ENCODE measurements at regions not wholly inside any gene's neighbourhood (a gene's known extent, or its start where the extent isn't known, plus 50 kb on each side); places are given as distances from the start of the nearest gene placed in this dataset.

GRCh38 chr20:46831633-46832011 is 63.0 kb upstream of the EYA2 start:
- no peak for TF ChIP-seq CTCF (IDR thresholded peaks at IDR 0.05)
- no peak for TF ChIP-seq EP300 (IDR thresholded peaks at IDR 0.05)
- TF ChIP-seq POLR2A (IDR thresholded peaks at IDR 0.05; ENCODE audit: low read depth): no peak
- TF ChIP-seq POLR2AphosphoS5 (IDR thresholded peaks at IDR 0.05): no peak
- no peaks in the 10 kb centered on the region for H3K36me3 ChIP-seq
- intact Hi-C loops (cut with DNase I): no loop called here
- no peak for DNase-seq (ENCODE audit: extremely low spot score)
- H3K27me3 ChIP-seq: peaks cover 0 to 11% (median 0%) of the 10 kb centered on the region in 4 donors
- no peaks in the 10 kb centered on the region for H3K9me3 ChIP-seq
- no peak overlapping the region for H3K4me3 ChIP-seq
- 100% methylated on average over 1 of the region's 2 CpGs for WGBS
- no peak overlapping the region for H3K27ac ChIP-seq (replicated peaks in 1 of 4)
- no peaks in the 10 kb centered on the region for H3K4me1 ChIP-seq

- Histone ChIP-seq H3K9me3 (no peaks in the 10 kb centered on the region), H3K36me3 (no peaks in the 10 kb centered on the region), H3K27ac (replicated peaks in 1 of 4) (no peak overlapping the region), H3K4me3 (no peak overlapping the region), H3K27me3 (peaks cover 0 to 9% (median 0%) of the 10 kb centered on the region in 4 donors), H3K4me1 (no peaks in the 10 kb centered on the region)
- DNase-seq (ENCODE audit: extremely low spot score): no peak
- TF ChIP-seq POLR2A (IDR thresholded peaks at IDR 0.05; ENCODE audit: low read depth): no peak
- no peak for TF ChIP-seq CTCF (IDR thresholded peaks at IDR 0.05)
- TF ChIP-seq POLR2AphosphoS5 (IDR thresholded peaks at IDR 0.05): no peak
- no peak for TF ChIP-seq EP300 (IDR thresholded peaks at IDR 0.05)
- WGBS: 45% methylated on average over 1 of the region's 3 CpGs
- intact Hi-C loops (cut with DNase I): no loop called here
Observed at GRCh38 chr20:46832555-46832954, 62.1 kb upstream of the EYA2 start.

- WGBS: 88% methylated on average over 3 of the region's 3 CpGs
- Histone ChIP-seq H3K27me3 (peaks cover 0 to 6% (median 0%) of the 10 kb centered on the region in 4 donors), H3K4me1 (no peaks in the 10 kb centered on the region), H3K36me3 (no peaks in the 10 kb centered on the region), H3K4me3 (no peak overlapping the region), H3K9me3 (no peaks in the 10 kb centered on the region), H3K27ac (replicated peaks in 1 of 4) (no peak overlapping the region)
- TF ChIP-seq EP300 (IDR thresholded peaks at IDR 0.05): no peak
- TF ChIP-seq POLR2A (IDR thresholded peaks at IDR 0.05; ENCODE audit: low read depth): no peak
- TF ChIP-seq CTCF (IDR thresholded peaks at IDR 0.05): no peak
- TF ChIP-seq POLR2AphosphoS5 (IDR thresholded peaks at IDR 0.05): no peak
- DNase-seq (ENCODE audit: extremely low spot score): no peak
- intact Hi-C loops (cut with DNase I): no loop called here
Observed at GRCh38 chr20:46833360-46833759, 61.3 kb upstream of the EYA2 start.

GRCh38 chr20:46835418-46835817 is 59.2 kb upstream of the EYA2 start:
- WGBS: 72% methylated on average over 1 of the region's 1 CpG
- H3K4me3 ChIP-seq: no peak overlapping the region
- no peaks in the 10 kb centered on the region for H3K9me3 ChIP-seq

GRCh38 chr20:46837083-46837482 is 57.6 kb upstream of the EYA2 start:
- WGBS: 89% methylated on average over 4 of the region's 4 CpGs
- H3K27ac ChIP-seq (replicated peaks in 1 of 4): no peak overlapping the region
- intact Hi-C loops (cut with DNase I): no loop called here
- no peaks in the 10 kb centered on the region for H3K36me3 ChIP-seq
- peaks cover 0 to 6% (median 0%) of the 10 kb centered on the region in 4 donors for H3K27me3 ChIP-seq
- DNase-seq (ENCODE audit: extremely low spot score): peak; percentile 80
- no peak overlapping the region for H3K4me3 ChIP-seq
- TF ChIP-seq POLR2A (IDR thresholded peaks at IDR 0.05; ENCODE audit: low read depth): no peak
- H3K9me3 ChIP-seq: no peaks in the 10 kb centered on the region
- H3K4me1 ChIP-seq: no peaks in the 10 kb centered on the region

More at GRCh38 chr20:46835418-46835817, 59.2 kb upstream of the EYA2 start:
- no peaks in the 10 kb centered on the region for H3K4me1 ChIP-seq
- intact Hi-C loops (cut with DNase I): no loop called here
- TF ChIP-seq EP300 (IDR thresholded peaks at IDR 0.05) (no peak), POLR2A (IDR thresholded peaks at IDR 0.05; ENCODE audit: low read depth) (no peak)
- peaks cover 0 to 6% (median 0%) of the 10 kb centered on the region in 4 donors for H3K27me3 ChIP-seq
- H3K36me3 ChIP-seq: no peaks in the 10 kb centered on the region
- DNase-seq (ENCODE audit: extremely low spot score): no peak
- no peak overlapping the region for H3K27ac ChIP-seq (replicated peaks in 1 of 4)

- Histone ChIP-seq H3K4me3 (no peak overlapping the region), H3K9me3 (no peaks in the 10 kb centered on the region), H3K27ac (replicated peaks in 1 of 4) (no peak overlapping the region), H3K27me3 (peaks cover 0 to 6% (median 0%) of the 10 kb centered on the region in 4 donors), H3K36me3 (no peaks in the 10 kb centered on the region), H3K4me1 (no peaks in the 10 kb centered on the region)
- peak; percentile 72 for DNase-seq (ENCODE audit: extremely low spot score)
- no peak for TF ChIP-seq EP300 (IDR thresholded peaks at IDR 0.05)
- TF ChIP-seq POLR2A (IDR thresholded peaks at IDR 0.05; ENCODE audit: low read depth): no peak
- TF ChIP-seq POLR2AphosphoS5 (IDR thresholded peaks at IDR 0.05): no peak
- intact Hi-C loops (cut with DNase I): no loop called here
- 53% methylated on average over 2 of the region's 2 CpGs for whole genome bisulfite sequencing
Observed at GRCh38 chr20:46838011-46838410, 56.6 kb upstream of the EYA2 start.
